Stimulated activated naive CD4-positive, alpha-beta T cell (primary cell): ENCODE measurements at regions not wholly inside any gene's neighbourhood (a gene's known extent, or its start where the extent isn't known, plus 50 kb on each side); places are given as distances from the start of the nearest gene placed in this dataset.
"Not testable (repeated sequence)": the region's sequence is repeated elsewhere in the genome, so short reads cannot be mapped to it uniquely, and the experiment has no call there.

ENCODE experiments used
- DNase-seq, 6 experiments: peaks; one replicate each; lab custom pipeline; 2025; lab: John Stamatoyannopoulos, UW

- no peak for DNase-seq
Observed at GRCh38 chr21:34219334-34220060, 144.3 kb upstream of the KCNE2 start.

- no peak for DNase-seq
Observed at GRCh38 chr21:34220556-34221195, 143.1 kb upstream of the KCNE2 start.

- DNase-seq: no peak
Observed at GRCh38 chr21:34221331-34222030, 142.3 kb upstream of the KCNE2 start.

- DNase-seq: no peak
Observed at GRCh38 chr21:34222031-34222335, 141.8 kb upstream of the KCNE2 start.

- DNase-seq: no peak
Observed at GRCh38 chr21:34223376-34223775, 140.4 kb upstream of the KCNE2 start.

DNA sequence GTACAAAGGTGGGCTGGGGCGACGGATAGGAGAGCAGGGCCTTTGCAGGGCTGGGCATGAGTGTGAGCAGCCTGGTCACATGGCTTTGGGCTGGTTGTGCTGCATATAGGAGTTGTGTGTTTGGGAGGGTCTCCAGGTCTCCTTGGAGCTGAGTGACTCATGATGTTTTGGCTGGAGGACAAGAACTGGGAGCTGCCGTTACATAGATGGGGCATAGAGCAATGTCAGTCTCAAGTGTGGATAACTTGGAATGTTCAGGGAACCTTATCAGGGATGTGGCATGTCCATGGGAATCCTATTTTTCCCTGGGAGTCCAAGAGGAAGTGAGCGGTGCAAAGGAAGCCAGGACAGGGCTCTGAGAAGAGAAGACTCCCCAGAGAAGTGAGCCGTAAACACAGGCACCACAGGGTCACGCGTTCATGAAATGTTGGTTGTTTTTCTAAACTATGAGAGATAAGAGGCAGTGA lies 136.4 kb upstream of the KCNE2 start:
- DNase-seq: no peak

GRCh38 chr21:34228792-34229191 lies 135.0 kb upstream of the KCNE2 start:
- no peak for DNase-seq

GRCh38 chr21:34229353-34229752 lies 134.5 kb upstream of the KCNE2 start:
- no peak for DNase-seq

GRCh38 chr21:34233741-34234140 lies 130.1 kb upstream of the KCNE2 start:
- DNase-seq: not testable (repeated sequence)

DNA sequence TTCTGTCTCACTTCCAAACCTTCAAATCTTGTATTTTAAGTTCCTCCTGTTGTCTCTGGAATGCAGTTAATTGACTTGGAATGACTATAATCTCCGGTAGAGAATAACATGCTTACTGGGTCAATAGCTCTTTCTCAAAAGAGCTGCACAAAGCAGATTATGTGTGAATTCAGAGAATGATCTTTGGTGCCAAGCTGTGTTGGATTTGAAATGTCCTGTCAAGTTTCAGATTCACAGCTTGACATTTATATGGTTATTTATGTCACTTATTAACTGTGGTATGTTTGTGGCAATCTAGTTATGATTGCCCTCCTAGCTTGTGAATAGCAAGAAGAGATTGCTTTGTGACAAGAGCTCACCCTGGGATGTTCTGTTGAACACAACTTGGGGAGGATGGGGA lies 128.3 kb upstream of the KCNE2 start:
- no peak for DNase-seq

GRCh38 chr21:34242973-34243372 lies 120.8 kb upstream of the KCNE2 start:
- no peak for DNase-seq

GRCh38 chr21:34243562-34243961 lies 120.2 kb upstream of the KCNE2 start:
- peak in 1 of 6 experiments; percentile 10 for DNase-seq

GRCh38 chr21:34252751-34253150 lies 111.1 kb upstream of the KCNE2 start:
- DNase-seq: no peak

GRCh38 chr21:34255073-34255472 lies 108.7 kb upstream of the KCNE2 start:
- DNase-seq: no peak

GRCh38 chr21:34260277-34261008 lies 103.4 kb upstream of the KCNE2 start:
- no peak for DNase-seq

- DNase-seq: no peak
Observed at GRCh38 chr21:34261841-34262468, 101.9 kb upstream of the KCNE2 start.

DNA sequence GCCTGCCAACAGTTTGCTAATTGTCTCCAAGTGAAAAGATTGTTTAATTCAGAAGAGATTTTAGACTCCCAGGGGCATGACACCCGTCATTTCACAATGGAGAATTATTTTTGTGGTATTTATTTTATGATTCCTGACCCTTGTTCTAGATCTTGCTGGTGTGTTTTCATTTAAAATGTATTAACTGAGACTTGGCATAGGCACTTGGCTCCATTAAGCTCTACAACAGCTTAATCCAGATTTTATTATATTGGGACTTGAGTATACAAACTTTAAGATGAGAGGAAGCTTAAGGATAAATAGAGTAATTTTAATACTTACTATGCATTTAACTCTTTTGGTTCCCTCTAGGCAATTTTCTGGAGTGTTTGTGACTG lies 101.3 kb upstream of the KCNE2 start:
- no peak for DNase-seq

- DNase-seq: no peak
Observed at GRCh38 chr21:34263629-34264028, 100.2 kb upstream of the KCNE2 start.

DNA sequence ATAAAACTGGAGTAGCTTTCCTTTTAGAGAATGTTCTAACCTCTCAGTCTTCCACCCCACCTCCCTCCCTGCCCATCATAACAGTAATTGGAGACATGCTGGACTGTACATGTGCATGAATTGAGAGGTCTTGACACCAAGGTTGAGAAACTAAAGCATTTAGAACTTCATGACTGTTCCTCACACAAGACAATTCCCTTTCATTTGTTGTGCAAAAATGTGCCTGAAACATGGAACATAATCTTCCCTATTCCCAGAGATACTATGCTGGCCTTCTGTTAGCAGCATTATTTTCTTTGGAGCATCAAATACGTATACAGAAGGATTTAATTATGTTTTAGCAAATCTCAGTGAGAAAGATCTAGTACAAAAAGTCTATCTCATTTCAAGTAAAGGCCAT lies 97.5 kb upstream of the KCNE2 start:
- DNase-seq: no peak

DNA sequence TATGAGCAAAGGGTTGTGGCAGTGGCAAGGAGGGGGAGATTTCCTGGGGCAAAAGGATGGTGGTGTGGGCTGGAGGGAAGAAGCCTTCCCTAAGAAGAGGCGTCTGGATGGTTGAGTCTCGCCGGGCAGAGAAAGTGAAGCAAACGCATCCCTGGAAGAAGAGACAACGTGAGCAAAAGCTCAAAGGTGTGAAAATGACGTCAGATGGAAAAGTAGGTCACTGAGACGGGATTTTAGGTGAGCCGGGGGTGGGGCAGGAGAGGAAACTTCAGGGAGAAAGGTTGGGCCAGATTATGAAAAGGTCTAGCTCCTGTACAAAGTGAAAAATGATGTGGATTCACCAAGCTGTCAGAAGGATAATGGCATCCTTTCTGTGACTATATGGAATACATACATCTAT lies 95.3 kb upstream of the KCNE2 start:
- no peak for DNase-seq

GRCh38 chr21:34270411-34270810 lies 93.4 kb upstream of the KCNE2 start:
- DNase-seq: no peak

- no peak for DNase-seq
Observed at GRCh38 chr21:34271189-34271851, 92.5 kb upstream of the KCNE2 start.
